ENCODE measurements at regions not wholly inside any gene's neighbourhood (a gene's known extent, or its start where the extent isn't known, plus 50 kb on each side); places are given as distances from the start of the nearest gene placed in this dataset.

GRCh38 chr12:93288626-93289025 is 89.1 kb upstream of the NUDT4 start (continued):
- TF ChIP-seq, protein P1, sequence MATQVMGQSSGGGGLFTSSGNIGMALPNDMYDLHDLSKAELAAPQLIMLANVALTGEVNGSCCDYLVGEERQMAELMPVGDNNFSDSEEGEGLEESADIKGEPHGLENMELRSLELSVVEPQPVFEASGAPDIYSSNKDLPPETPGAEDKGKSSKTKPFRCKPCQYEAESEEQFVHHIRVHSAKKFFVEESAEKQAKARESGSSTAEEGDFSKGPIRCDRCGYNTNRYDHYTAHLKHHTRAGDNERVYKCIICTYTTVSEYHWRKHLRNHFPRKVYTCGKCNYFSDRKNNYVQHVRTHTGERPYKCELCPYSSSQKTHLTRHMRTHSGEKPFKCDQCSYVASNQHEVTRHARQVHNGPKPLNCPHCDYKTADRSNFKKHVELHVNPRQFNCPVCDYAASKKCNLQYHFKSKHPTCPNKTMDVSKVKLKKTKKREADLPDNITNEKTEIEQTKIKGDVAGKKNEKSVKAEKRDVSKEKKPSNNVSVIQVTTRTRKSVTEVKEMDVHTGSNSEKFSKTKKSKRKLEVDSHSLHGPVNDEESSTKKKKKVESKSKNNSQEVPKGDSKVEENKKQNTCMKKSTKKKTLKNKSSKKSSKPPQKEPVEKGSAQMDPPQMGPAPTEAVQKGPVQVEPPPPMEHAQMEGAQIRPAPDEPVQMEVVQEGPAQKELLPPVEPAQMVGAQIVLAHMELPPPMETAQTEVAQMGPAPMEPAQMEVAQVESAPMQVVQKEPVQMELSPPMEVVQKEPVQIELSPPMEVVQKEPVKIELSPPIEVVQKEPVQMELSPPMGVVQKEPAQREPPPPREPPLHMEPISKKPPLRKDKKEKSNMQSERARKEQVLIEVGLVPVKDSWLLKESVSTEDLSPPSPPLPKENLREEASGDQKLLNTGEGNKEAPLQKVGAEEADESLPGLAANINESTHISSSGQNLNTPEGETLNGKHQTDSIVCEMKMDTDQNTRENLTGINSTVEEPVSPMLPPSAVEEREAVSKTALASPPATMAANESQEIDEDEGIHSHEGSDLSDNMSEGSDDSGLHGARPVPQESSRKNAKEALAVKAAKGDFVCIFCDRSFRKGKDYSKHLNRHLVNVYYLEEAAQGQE (IDR thresholded peaks at IDR 0.05; ENCODE audit: unreplicated experiment), result no peak

GRCh38 chr12:93290391-93290790 is 87.3 kb upstream of the NUDT4 start:
- Mint-ChIP-seq H3K36me3 (ENCODE audit: low read depth) (peaks cover 4% of the 10 kb centered on the region; the same call in 2 of the 3 replicates), H3K27ac (no peak overlapping the region), H3K27me3 (ENCODE audit: insufficient read depth, low read depth, poor library complexity) (peaks cover 4% of the 10 kb centered on the region), H3K4me3 (no peak overlapping the region), H3K4me1 (no peaks in the 10 kb centered on the region; the same call in 2 of the 3 replicates), H3K9me3 (peaks cover 8% of the 10 kb centered on the region)
- no peaks in the 10 kb centered on the region for H3K9me2 ChIP-seq (ENCODE audit: insufficient read depth)
- H2AFZ ChIP-seq, result peak overlapping the region; percentile 35; the same call in 1 of the 2 replicates
- H3K4me3 ChIP-seq, result no peak overlapping the region
- no peaks in the 10 kb centered on the region for H3F3A ChIP-seq (replicated peaks; ENCODE audit: low read depth)
- H3K27me3 ChIP-seq (ENCODE audit: insufficient read depth), result no peaks in the 10 kb centered on the region
- no peaks in the 10 kb centered on the region for H3K4me1 ChIP-seq (ENCODE audit: insufficient read depth)
- ATAC-seq (no peak), DNase-seq (ENCODE audit: low spot score) (no peak)
- H3K4me2 ChIP-seq, result no peak overlapping the region
- H3K79me2 ChIP-seq (replicated peaks; ENCODE audit: insufficient read depth), result no peaks in the 10 kb centered on the region
- no peaks in the 10 kb centered on the region for H4K20me1 ChIP-seq (replicated peaks; ENCODE audit: insufficient read depth)
- no peaks in the 10 kb centered on the region for H3K36me3 ChIP-seq (ENCODE audit: insufficient read depth)
- no peak overlapping the region; the same call in 1 of the 2 replicates for H3K27ac ChIP-seq (ENCODE audit: low read depth)
- TF ChIP-seq EZH2 (IDR thresholded peaks at IDR 0.05; ENCODE audit: low read depth, unreplicated experiment) (no peak), STAT1 (IDR thresholded peaks at IDR 0.05; ENCODE audit: unreplicated experiment) (no peak), EZH2phosphoT487 (IDR thresholded peaks at IDR 0.05; ENCODE audit: unreplicated experiment) (no peak), CREB1 (CRISPR knock-in tag; IDR thresholded peaks at IDR 0.05; ENCODE audit: low read depth) (no peak), ZNF114 (CRISPR knock-in tag; IDR thresholded peaks at IDR 0.05) (no peak), CTCF (conservative IDR thresholded peaks at IDR 0.05; ENCODE audit: low read depth in 2 of 2) (no peak), NANOG (IDR thresholded peaks at IDR 0.05; ENCODE audit: borderline replicate concordance) (no peak), POLR2AphosphoS5 (IDR thresholded peaks at IDR 0.05; ENCODE audit: low read depth) (no peak)
- TF ChIP-seq, protein P1 (IDR thresholded peaks at IDR 0.05; ENCODE audit: unreplicated experiment), result no peak
- TF ChIP-seq, protein P2, sequence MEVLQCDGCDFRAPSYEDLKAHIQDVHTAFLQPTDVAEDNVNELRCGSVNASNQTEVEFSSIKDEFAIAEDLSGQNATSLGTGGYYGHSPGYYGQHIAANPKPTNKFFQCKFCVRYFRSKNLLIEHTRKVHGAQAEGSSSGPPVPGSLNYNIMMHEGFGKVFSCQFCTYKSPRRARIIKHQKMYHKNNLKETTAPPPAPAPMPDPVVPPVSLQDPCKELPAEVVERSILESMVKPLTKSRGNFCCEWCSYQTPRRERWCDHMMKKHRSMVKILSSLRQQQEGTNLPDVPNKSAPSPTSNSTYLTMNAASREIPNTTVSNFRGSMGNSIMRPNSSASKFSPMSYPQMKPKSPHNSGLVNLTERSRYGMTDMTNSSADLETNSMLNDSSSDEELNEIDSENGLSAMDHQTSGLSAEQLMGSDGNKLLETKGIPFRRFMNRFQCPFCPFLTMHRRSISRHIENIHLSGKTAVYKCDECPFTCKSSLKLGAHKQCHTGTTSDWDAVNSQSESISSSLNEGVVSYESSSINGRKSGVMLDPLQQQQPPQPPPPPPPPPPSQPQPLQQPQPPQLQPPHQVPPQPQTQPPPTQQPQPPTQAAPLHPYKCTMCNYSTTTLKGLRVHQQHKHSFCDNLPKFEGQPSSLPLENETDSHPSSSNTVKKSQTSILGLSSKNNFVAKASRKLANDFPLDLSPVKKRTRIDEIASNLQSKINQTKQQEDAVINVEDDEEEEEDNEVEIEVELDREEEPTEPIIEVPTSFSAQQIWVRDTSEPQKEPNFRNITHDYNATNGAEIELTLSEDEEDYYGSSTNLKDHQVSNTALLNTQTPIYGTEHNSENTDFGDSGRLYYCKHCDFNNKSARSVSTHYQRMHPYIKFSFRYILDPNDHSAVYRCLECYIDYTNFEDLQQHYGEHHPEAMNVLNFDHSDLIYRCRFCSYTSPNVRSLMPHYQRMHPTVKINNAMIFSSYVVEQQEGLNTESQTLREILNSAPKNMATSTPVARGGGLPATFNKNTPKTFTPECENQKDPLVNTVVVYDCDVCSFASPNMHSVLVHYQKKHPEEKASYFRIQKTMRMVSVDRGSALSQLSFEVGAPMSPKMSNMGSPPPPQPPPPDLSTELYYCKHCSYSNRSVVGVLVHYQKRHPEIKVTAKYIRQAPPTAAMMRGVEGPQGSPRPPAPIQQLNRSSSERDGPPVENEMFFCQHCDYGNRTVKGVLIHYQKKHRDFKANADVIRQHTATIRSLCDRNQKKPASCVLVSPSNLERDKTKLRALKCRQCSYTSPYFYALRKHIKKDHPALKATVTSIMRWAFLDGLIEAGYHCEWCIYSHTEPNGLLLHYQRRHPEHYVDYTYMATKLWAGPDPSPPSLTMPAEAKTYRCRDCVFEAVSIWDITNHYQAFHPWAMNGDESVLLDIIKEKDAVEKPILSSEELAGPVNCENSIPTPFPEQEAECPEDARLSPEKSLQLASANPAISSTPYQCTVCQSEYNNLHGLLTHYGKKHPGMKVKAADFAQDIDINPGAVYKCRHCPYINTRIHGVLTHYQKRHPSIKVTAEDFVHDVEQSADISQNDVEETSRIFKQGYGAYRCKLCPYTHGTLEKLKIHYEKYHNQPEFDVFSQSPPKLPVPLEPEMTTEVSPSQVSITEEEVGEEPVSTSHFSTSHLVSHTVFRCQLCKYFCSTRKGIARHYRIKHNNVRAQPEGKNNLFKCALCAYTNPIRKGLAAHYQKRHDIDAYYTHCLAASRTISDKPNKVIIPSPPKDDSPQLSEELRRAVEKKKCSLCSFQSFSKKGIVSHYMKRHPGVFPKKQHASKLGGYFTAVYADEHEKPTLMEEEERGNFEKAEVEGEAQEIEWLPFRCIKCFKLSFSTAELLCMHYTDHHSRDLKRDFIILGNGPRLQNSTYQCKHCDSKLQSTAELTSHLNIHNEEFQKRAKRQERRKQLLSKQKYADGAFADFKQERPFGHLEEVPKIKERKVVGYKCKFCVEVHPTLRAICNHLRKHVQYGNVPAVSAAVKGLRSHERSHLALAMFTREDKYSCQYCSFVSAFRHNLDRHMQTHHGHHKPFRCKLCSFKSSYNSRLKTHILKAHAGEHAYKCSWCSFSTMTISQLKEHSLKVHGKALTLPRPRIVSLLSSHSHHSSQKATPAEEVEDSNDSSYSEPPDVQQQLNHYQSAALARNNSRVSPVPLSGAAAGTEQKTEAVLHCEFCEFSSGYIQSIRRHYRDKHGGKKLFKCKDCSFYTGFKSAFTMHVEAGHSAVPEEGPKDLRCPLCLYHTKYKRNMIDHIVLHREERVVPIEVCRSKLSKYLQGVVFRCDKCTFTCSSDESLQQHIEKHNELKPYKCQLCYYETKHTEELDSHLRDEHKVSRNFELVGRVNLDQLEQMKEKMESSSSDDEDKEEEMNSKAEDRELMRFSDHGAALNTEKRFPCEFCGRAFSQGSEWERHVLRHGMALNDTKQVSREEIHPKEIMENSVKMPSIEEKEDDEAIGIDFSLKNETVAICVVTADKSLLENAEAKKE (CRISPR knock-in tag; IDR thresholded peaks at IDR 0.05), result no peak
